ENCODE measurements at regions not wholly inside any gene's neighbourhood (a gene's known extent, or its start where the extent isn't known, plus 50 kb on each side); places are given as distances from the start of the nearest gene placed in this dataset.

GRCh38 chr22:27004434-27004833 is 347.0 kb downstream of the MIAT start:
- DNase-seq (ENCODE audit: low read depth): no peak
- no peak for TF ChIP-seq CTCF (IDR thresholded peaks at IDR 0.05; ENCODE audit: low read depth, low read length)
- H3K4me3 ChIP-seq (ENCODE audit: low read depth, low read length): no peak overlapping the region

GRCh38 chr22:27008454-27008853 is 351.1 kb downstream of the MIAT start:
- TF ChIP-seq MYC (IDR thresholded peaks at IDR 0.05; ENCODE audit: low read depth, low read length): no peak
- TF ChIP-seq CTCF (IDR thresholded peaks at IDR 0.05; ENCODE audit: low read depth, low read length): no peak
- TF ChIP-seq POLR2A (IDR thresholded peaks at IDR 0.05; ENCODE audit: extremely low read depth, insufficient read length): no peak
- TF ChIP-seq MAX (IDR thresholded peaks at IDR 0.05; ENCODE audit: low read depth, low read length): no peak
- no peak for DNase-seq (ENCODE audit: low read depth)
- no peak overlapping the region for H3K4me3 ChIP-seq (ENCODE audit: low read depth, low read length)

- no peak overlapping the region for H3K4me3 ChIP-seq (ENCODE audit: low read depth, low read length)
- DNase-seq (ENCODE audit: low read depth): no peak
- TF ChIP-seq CTCF (IDR thresholded peaks at IDR 0.05; ENCODE audit: low read depth, low read length) (no peak), MAX (IDR thresholded peaks at IDR 0.05; ENCODE audit: low read depth, low read length) (no peak), MYC (IDR thresholded peaks at IDR 0.05; ENCODE audit: low read depth, low read length) (no peak), POLR2A (IDR thresholded peaks at IDR 0.05; ENCODE audit: extremely low read depth, insufficient read length) (no peak)
These were observed 353.7 kb downstream of the MIAT start for GRCh38 chr22:27011133-27011532.

GRCh38 chr22:27011717-27012116 is 354.3 kb downstream of the MIAT start:
- TF ChIP-seq MAX (IDR thresholded peaks at IDR 0.05; ENCODE audit: low read depth, low read length) (no peak), MYC (IDR thresholded peaks at IDR 0.05; ENCODE audit: low read depth, low read length) (no peak), POLR2A (IDR thresholded peaks at IDR 0.05; ENCODE audit: extremely low read depth, insufficient read length) (no peak), CTCF (IDR thresholded peaks at IDR 0.05; ENCODE audit: low read depth, low read length) (no peak)
- H3K4me3 ChIP-seq (ENCODE audit: low read depth, low read length): no peak overlapping the region
- DNase-seq (ENCODE audit: low read depth): no peak

- TF ChIP-seq POLR2A (IDR thresholded peaks at IDR 0.05; ENCODE audit: extremely low read depth, insufficient read length): no peak
- no peak for TF ChIP-seq MYC (IDR thresholded peaks at IDR 0.05; ENCODE audit: low read depth, low read length)
- no peak for TF ChIP-seq MAX (IDR thresholded peaks at IDR 0.05; ENCODE audit: low read depth, low read length)
- TF ChIP-seq CTCF (IDR thresholded peaks at IDR 0.05; ENCODE audit: low read depth, low read length): no peak
- no peak for DNase-seq (ENCODE audit: low read depth)
- H3K4me3 ChIP-seq (ENCODE audit: low read depth, low read length): no peak overlapping the region
These were observed 362.4 kb downstream of the MIAT start for GRCh38 chr22:27019827-27020226.

GRCh38 chr22:27022274-27022895 is 365.0 kb downstream of the MIAT start:
- TF ChIP-seq MAX (IDR thresholded peaks at IDR 0.05; ENCODE audit: low read depth, low read length) (no peak), MYC (IDR thresholded peaks at IDR 0.05; ENCODE audit: low read depth, low read length) (no peak), POLR2A (IDR thresholded peaks at IDR 0.05; ENCODE audit: extremely low read depth, insufficient read length) (no peak), CTCF (IDR thresholded peaks at IDR 0.05; ENCODE audit: low read depth, low read length) (no peak)
- H3K4me3 ChIP-seq (ENCODE audit: low read depth, low read length): no peak overlapping the region
- DNase-seq (ENCODE audit: low read depth): no peak

All from NB4 (cell line).